Activated T-helper 9 cell treated with anti-CD3 and anti-CD28 coated beads, Interleukin-2, amount 50 U/mL, for 16 hours (primary cell): ENCODE measurements at regions not wholly inside any gene's neighbourhood (a gene's known extent, or its start where the extent isn't known, plus 50 kb on each side); places are given as distances from the start of the nearest gene placed in this dataset.

Experiments
- DNase-seq: peaks from one replicate; pipeline ENCODE4 v3.0.0-alpha.2; 2020; ENCODE audit warnings: low read depth

DNA sequence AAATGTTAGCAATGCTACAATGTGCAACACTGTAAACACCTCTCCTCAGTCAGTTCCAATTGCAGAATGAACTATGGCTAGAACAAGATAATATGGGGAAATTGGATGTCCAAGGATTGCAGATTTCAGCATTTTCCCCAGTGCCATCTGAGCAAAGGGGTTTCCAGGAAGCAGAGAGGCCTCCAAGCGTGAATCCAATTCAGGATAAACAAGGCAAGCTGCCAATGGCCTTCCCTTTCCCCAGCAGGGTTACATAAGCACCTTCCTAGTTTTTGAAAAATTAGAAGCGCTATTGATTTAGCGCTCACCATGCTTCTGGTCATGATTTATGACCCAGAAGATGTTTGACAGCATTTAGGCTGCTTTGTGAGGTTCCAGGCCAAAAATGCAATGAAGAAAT is 223.0 kb upstream of the GATB start:
- no peak for DNase-seq

GRCh38 chr4:151979819-151980218 is 219.0 kb upstream of the GATB start:
- no peak for DNase-seq

GRCh38 chr4:151968643-151969042 is 207.8 kb upstream of the GATB start:
- DNase-seq: no peak

DNA sequence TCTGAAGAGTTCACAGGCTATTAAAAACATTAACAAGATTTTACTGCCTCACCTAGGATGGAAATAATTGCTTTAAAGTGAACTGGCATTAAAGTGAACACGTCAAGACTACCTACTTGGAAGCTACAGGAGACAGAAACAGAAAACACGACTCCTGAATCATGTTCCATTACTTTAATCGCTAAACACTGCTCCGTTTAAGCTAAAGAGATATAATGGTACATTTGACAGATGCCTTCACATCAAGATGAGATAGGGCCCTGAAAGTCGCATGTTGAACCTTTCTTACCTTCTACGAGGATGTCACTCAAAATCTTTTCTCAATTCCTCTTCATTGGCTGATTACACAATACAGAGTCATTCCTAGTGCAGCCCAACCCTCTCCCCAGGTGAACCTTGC is 206.3 kb upstream of the GATB start:
- no peak for DNase-seq

GRCh38 chr4:151962138-151962823 is 201.5 kb upstream of the GATB start:
- DNase-seq: no peak

- DNase-seq: no peak
These were observed 200.6 kb upstream of the GATB start for GRCh38 chr4:151961456-151961855.

DNA sequence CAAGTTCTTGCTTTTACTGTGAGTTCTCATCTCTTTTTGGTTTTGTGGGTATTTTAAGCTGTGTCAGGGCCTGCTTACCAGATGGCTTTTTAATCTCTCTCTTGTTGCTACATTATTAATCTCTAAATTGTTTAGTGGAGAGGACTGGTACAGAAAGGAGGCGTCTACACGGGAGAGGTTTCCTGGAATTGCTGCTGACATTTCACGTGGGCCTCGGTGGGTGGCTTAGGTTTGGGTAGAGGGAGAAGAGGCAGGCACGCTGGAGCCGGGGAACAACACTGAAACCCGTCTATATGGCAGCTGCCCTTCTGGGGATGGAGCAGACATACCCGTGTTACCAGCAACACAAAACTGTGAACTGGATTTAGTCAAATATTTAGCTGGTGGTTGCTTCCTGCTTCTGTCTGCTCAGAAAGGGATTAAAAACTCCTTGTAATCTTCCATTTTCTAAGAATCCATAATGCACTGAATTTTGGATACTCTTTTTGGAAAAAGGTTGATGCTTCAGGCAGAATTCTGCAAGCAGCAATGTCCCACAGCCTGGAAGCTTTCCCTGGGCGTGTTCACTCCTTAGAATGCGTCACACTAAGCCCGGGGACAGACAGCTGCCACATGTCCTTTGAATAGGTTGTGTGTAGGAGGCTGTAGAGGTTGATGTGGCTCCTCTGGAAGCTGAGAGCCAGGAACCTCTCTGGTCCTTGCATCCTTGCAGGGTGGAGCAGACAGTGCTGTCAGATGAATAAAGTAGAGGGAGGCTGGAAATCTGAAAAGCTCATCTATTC is 199.8 kb upstream of the GATB start:
- DNase-seq: no peak

GRCh38 chr4:151957153-151957552 is 196.3 kb upstream of the GATB start:
- no peak for DNase-seq

- no peak for DNase-seq
These were observed 195.0 kb upstream of the GATB start for GRCh38 chr4:151955721-151956380.

- DNase-seq: no peak
These were observed 193.1 kb upstream of the GATB start for GRCh38 chr4:151953795-151954372.

DNA sequence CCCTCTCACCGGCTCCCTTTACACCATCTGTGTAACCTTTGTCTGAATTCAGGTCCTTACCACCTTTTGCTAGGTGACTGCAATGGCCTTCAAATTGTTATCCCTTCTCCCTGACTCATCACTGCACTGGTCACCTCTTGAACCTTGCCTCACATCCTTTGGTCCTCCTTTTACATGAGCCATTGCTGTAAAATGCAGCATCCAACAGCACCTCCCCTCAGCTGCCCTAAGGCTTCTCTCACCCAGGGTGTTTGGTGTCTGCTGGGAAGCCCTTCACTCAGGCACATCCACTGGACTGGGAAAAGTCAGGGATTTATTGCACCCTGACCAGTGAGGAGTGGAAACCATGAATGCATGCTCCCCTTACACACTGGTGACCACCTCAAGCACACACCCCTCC is 192.5 kb upstream of the GATB start:
- DNase-seq: no peak

DNA sequence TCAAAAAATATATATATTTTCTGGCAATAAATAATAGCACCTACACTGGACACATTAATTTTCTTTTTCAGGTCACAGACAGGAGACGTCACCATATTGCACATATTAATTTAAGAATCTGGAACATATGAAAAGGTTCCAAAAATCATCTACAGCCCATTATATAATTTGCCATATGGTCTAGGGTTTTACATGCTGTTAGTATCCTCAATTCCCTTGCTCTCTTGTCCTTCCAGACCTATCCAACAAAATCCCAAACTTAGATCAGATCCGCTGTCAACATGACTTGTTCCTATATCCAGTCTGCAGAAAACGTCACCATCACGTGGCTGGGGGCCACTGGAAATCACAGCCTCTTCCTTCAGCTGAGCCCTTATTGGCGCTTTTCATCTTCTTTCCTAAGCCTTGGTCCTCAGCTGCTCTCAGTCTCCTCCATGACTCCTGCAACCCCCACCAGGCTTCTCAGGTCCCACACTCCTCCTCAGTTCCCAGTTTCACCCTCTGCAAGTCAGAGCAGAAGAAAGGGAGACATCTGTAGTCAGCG is 192.0 kb upstream of the GATB start:
- no peak for DNase-seq

DNA sequence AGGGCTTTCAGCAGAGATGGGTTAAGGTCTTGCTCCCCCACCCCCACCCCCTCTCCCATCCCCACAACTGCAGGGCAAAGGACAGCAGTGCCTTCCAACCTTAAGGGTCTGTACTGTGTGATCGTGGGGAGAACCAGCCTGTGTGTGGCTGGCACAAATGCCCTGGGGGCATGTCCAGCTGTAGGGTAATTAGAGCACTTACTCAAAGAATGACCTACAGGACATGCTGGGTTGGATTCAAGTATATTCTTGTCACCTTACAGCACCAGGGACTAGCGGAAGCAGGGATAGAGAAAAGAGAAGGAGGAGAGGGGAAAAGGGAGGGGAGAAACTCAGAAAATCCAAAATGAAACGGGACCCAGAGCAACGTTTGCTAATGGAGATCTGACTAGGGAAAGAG is 191.3 kb upstream of the GATB start:
- DNase-seq: no peak

DNA sequence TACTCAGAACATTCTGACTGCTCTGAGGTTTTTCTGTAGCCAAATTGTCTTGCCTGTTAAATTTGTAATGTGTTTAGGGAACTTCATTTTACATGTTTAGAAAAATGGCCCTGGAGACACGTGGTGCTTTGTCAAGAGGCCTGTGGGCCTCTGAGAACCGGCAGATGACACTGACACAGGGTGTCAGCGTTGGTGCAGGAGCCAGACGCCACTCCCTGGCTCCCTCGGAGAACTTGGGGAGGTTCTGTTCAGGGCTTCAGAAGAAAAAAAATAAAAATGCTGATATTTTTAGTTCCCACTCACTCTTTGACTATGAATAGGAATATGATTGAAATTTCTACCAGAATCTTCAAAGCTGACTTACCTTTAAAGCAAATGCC is 190.9 kb upstream of the GATB start:
- DNase-seq: no peak

- no peak for DNase-seq
These were observed 190.3 kb upstream of the GATB start for GRCh38 chr4:151950993-151951670.

DNA sequence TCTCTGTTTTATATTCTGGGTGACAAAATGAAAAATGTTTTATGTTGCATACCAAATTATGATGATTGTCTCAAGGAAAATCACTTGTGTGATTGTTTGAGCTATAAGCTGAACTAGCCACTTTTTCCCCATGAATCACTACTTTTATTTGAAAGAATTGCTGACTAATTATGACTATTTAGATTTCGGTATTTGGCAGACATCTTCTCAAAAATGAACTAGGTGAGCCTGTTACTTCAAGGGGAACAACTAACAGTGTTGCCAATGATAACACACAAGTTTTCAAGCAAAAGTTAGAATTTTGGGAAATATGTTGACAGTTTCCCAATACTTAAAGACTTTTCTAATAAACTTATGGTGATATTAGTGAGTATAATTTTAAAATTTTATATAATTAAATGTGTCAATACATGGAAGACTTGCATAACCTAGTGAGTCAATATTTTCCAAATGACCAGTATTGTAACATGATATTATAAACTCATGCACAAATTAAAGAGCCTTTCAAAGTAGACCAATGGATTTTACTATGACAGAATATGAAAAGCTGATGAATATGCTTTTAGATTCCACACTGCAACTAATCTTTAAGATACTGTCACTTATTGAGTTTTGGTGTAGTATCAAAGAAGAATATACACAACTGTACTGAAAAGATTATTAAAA is 187.7 kb upstream of the GATB start:
- DNase-seq: no peak

DNA sequence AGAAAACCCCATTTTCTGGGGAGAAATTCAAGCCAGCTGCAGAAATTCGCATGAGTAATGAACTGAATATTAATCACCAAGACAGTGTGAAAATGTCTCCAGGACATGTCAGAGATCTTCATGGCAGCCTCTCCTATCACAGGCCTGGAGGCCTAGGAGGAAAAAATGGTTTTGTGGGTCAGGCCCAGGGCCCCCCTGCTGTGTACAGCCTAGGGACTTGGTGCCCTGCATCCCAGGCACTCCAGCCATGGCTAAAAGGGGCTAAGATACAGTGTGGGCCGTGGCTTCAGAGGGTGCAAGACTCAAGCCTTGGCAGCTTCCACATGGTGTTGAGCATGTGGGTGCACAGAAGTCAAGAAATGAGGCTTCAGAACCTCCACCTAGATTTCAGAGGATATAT is 185.9 kb upstream of the GATB start:
- DNase-seq: no peak

- DNase-seq: no peak
These were observed 182.2 kb upstream of the GATB start for GRCh38 chr4:151942971-151943370.

DNA sequence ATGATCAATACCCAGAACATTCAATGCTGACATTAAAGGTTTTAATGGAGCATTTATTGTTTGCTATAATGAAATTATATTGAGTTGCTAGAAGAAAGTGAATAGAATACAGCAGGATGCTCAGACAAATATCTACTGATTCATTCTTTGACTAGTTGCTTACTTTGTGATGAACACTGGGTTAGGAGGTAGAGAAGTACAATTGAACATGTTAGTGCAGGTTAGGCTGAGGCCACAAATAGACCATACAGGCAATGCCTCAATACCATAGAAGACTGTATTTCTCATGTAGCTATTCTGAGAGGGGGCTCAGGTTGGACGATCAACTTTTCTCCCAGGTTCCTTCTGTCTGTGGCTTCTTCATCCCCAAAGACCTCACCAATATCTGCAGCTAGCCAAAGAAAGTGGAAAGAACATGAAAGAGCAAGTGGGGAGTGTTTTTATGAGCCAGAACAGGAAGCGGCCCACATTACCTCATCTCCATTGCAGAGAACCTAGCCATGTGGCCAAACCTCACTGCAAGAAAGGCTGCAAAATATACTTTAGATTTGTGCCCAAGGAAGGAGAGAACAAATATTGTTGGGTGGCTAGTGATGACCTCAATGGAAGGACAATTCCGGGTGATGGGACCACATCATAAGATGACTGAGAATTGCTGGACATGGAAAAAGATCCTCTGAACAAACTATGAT is 180.3 kb upstream of the GATB start:
- no peak for DNase-seq

DNA sequence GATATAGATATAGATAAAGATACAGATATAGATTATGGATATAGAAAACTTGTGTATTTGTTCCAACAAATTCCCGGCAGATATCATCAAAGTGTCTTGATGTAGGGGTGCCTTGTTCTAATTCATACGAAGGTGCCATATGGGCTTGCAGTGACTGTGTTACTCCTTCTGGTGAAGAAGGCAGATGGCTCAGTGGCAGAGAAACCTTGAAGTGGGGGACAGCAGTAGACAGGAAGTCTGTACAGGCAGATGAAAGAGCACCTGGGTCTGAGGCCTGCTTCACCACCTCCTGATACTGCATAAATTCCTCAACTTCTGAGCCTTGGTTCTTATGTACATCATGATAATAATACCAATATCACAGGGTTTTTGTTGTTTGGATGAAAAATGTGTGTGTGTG is 179.5 kb upstream of the GATB start:
- DNase-seq: no peak

- DNase-seq: no peak
These were observed 178.9 kb upstream of the GATB start for GRCh38 chr4:151939670-151940069.
